Gastroesophageal sphincter (tissue), 4 donors: ENCODE measurements at regions not wholly inside any gene's neighbourhood (a gene's known extent, or its start where the extent isn't known, plus 50 kb on each side); places are given as distances from the start of the nearest gene placed in this dataset.

ENCODE experiments used
- ATAC-seq: fragments of 150-250 bp; one replicate; pipeline ENCODE4 v1.9.1; 2016; ENCODE audit warnings: mild to moderate bottlenecking, moderate library complexity
- H3K27ac ChIP-seq, 4 donors: fragments of 200-600 bp; sonication (generic) in 3 of 4; 1 replicate in 3 of 4; 2 replicates in 1 of 4; pipeline ENCODE4 v1.5.1; 2016 to 2019
- H3K27me3 ChIP-seq: fragments of 200-600 bp; sonication (generic); one replicate; pipeline ENCODE4 v1.5.1; 2019
- H3K36me3 ChIP-seq, 2 donors: fragments of 200-600 bp; sonication (generic); one replicate each; pipeline ENCODE4 v1.5.1; 2019; ENCODE audit warnings: control low read depth in 1 of 2
- H3K4me1 ChIP-seq, 3 donors: fragments of 200-600 bp; sonication (generic); 1 replicate in 2 of 3; 2 replicates in 1 of 3; pipeline ENCODE4 v1.5.1; 2016 to 2019; ENCODE audit warnings: control low read depth in 2 of 3
- H3K4me3 ChIP-seq, 2 donors: fragments of 200-600 bp; sonication (generic); one replicate each; pipeline ENCODE4 v1.5.1; 2019; ENCODE audit warnings: mild to moderate bottlenecking in 1 of 2, moderate library complexity in 1 of 2
- H3K9me3 ChIP-seq, 3 donors: fragments of 200-600 bp; sonication (generic); one replicate each; pipeline ENCODE4 v1.5.1; 2017 to 2019; ENCODE audit warnings: control low read depth in 2 of 3
- EP300 ChIP-seq: sonication (generic); formaldehyde crosslinking; IDR thresholded peaks from one replicate; pipeline ENCODE4 v1.6.1; 2017; ENCODE audit warnings: antibody characterized with exemption, mild to moderate bottlenecking
- POLR2A ChIP-seq, 2 donors: fragments of 450-650 bp; IDR thresholded peaks; one replicate each; pipeline ENCODE4 v1.6.1; 2017; ENCODE audit warnings: antibody characterized with exemption in 2 of 2, mild to moderate bottlenecking in 2 of 2, moderate library complexity in 1 of 2
- POLR2AphosphoS5 ChIP-seq: sonication (generic); formaldehyde crosslinking; IDR thresholded peaks from one replicate; pipeline ENCODE4 v1.6.1; 2017; ENCODE audit warnings: antibody characterized with exemption
- WGBS, 2 donors: methylation state at CpG; one replicate each; pipeline ENCODE4 v1.1.5; 2018; ENCODE audit warnings: low coverage in 1 of 2; 5-methylcytosine and 5-hydroxymethylcytosine counted together
- TF ChIP-seq, protein P1 (sequence below), 4 experiments: fragments of 200-600 bp in 2 of 4; fragments of 450-650 bp in 2 of 4; sonication (generic) in 1 of 4; IDR thresholded peaks; one replicate each; pipeline ENCODE4 v1.5.1; 2017 to 2019; ENCODE audit warnings: antibody characterized with exemption in 4 of 4, mild to moderate bottlenecking in 2 of 4, moderate library complexity in 2 of 4

DNA sequence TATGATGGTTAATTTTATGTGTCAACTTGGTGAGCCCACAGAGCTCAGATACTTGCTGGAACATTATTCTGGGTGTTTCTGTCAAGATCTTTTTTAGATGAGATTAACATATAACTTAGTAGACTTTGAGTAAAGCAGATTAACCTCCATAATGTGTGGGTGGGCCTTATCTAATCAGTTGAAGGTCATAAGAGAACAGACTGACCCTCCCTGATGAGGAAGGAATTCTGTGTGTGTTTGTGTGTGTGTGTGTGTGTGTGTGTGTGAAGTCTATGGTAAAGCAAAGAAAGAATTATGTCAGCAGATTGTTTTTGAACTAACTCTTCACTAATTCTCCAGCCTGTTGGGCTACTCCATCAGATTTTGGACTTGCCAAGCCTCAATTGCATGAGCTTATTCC is 232.2 kb upstream of the MEX3C start:
- Histone ChIP-seq H3K4me1 (no peaks in the 10 kb centered on the region), H3K36me3 (no peaks in the 10 kb centered on the region), H3K27ac (no peak overlapping the region), H3K9me3 (no peaks in the 10 kb centered on the region), H3K27me3 (peaks cover 4% of the 10 kb centered on the region), H3K4me3 (no peak overlapping the region)
- TF ChIP-seq, protein P1, sequence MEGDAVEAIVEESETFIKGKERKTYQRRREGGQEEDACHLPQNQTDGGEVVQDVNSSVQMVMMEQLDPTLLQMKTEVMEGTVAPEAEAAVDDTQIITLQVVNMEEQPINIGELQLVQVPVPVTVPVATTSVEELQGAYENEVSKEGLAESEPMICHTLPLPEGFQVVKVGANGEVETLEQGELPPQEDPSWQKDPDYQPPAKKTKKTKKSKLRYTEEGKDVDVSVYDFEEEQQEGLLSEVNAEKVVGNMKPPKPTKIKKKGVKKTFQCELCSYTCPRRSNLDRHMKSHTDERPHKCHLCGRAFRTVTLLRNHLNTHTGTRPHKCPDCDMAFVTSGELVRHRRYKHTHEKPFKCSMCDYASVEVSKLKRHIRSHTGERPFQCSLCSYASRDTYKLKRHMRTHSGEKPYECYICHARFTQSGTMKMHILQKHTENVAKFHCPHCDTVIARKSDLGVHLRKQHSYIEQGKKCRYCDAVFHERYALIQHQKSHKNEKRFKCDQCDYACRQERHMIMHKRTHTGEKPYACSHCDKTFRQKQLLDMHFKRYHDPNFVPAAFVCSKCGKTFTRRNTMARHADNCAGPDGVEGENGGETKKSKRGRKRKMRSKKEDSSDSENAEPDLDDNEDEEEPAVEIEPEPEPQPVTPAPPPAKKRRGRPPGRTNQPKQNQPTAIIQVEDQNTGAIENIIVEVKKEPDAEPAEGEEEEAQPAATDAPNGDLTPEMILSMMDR (IDR thresholded peaks at IDR 0.05) = no peak
- no peak for ATAC-seq

- H3K27me3 ChIP-seq = peaks cover 4% of the 10 kb centered on the region
- TF ChIP-seq, protein P1 (IDR thresholded peaks at IDR 0.05) = no peak
- TF ChIP-seq POLR2AphosphoS5 (no peak), EP300 (no peak), POLR2A (IDR thresholded peaks at IDR 0.05) (no peak)
- no peak for ATAC-seq
- H3K9me3 ChIP-seq = no peaks in the 10 kb centered on the region
- no peak overlapping the region for H3K4me3 ChIP-seq
- no peak overlapping the region for H3K27ac ChIP-seq
- WGBS, 2 donors = 64 to 74% methylated on average over 1 of the region's 1 CpG
- H3K36me3 ChIP-seq = no peaks in the 10 kb centered on the region
- H3K4me1 ChIP-seq = no peaks in the 10 kb centered on the region
Observed at GRCh38 chr18:51430538-51430937, 233.1 kb upstream of the MEX3C start.

GRCh38 chr18:51433296-51433695 is 235.8 kb upstream of the MEX3C start:
- no peaks in the 10 kb centered on the region for H3K4me1 ChIP-seq
- TF ChIP-seq EP300 (no peak), POLR2AphosphoS5 (no peak)
- TF ChIP-seq, protein P1 (IDR thresholded peaks at IDR 0.05) = no peak
- ATAC-seq = no peak
- H3K27ac ChIP-seq = no peak overlapping the region
- no peak overlapping the region for H3K4me3 ChIP-seq
- peaks cover 1% of the 10 kb centered on the region for H3K27me3 ChIP-seq
- 87 to 100% methylated on average over 2 to 4 of the region's 4 CpGs for WGBS, 2 donors
- no peaks in the 10 kb centered on the region for H3K9me3 ChIP-seq
- H3K36me3 ChIP-seq = no peaks in the 10 kb centered on the region

GRCh38 chr18:51433881-51434280 is 236.4 kb upstream of the MEX3C start:
- Histone ChIP-seq H3K36me3 (no peaks in the 10 kb centered on the region), H3K27me3 (no peaks in the 10 kb centered on the region), H3K4me3 (no peak overlapping the region), H3K9me3 (no peaks in the 10 kb centered on the region), H3K4me1 (no peaks in the 10 kb centered on the region), H3K27ac (no peak overlapping the region)
- no peak for ATAC-seq
- WGBS, 2 donors = 68 to 86% methylated on average over 3 of the region's 3 CpGs
- TF ChIP-seq POLR2AphosphoS5 (no peak), EP300 (no peak), POLR2A (IDR thresholded peaks at IDR 0.05) (no peak)
- TF ChIP-seq, protein P1 (IDR thresholded peaks at IDR 0.05) = no peak

- Histone ChIP-seq H3K4me1 (no peaks in the 10 kb centered on the region), H3K27me3 (peaks cover 6% of the 10 kb centered on the region), H3K27ac (no peak overlapping the region), H3K36me3 (no peaks in the 10 kb centered on the region), H3K4me3 (no peak overlapping the region), H3K9me3 (no peaks in the 10 kb centered on the region)
- no peak for ATAC-seq
- 24 to 60% methylated on average over 9 to 13 of the region's 13 CpGs for WGBS, 2 donors
- TF ChIP-seq EP300 (no peak), POLR2A (IDR thresholded peaks at IDR 0.05) (no peak), POLR2AphosphoS5 (no peak)
- TF ChIP-seq, protein P1 (IDR thresholded peaks at IDR 0.05) = no peak
Observed at GRCh38 chr18:51437280-51438271, 240.1 kb upstream of the MEX3C start.
